ENCODE measurements at regions not wholly inside any gene's neighbourhood (a gene's known extent, or its start where the extent isn't known, plus 50 kb on each side); places are given as distances from the start of the nearest gene placed in this dataset.

GRCh38 chr7:431041-431440 lies 88.6 kb downstream of the PDGFA start:
- ATAC-seq (no peak), DNase-seq (ENCODE audit: low read depth, low spot score) (no peak)
- Histone ChIP-seq H4K20me1 (ENCODE audit: insufficient read depth) (no peaks in the 10 kb centered on the region), H3K4me3 (replicated peaks in 1 of 2; ENCODE audit: low read depth in 1 of 2, low read length in 2 of 2) (no peak overlapping the region), H3K27me3 (ENCODE audit: insufficient read depth, low read length) (no peaks in the 10 kb centered on the region), H3K9me2 (ENCODE audit: insufficient read depth) (no peaks in the 10 kb centered on the region), H3K79me2 (ENCODE audit: insufficient read depth, low read length) (no peaks in the 10 kb centered on the region), H3K36me3 (ENCODE audit: control insufficient read depth in 1 of 2, insufficient read depth in 2 of 2, low read length in 2 of 2) (no peaks in the 10 kb centered on the region), H3K9ac (ENCODE audit: low read length) (no peak overlapping the region), H3K4me1 (ENCODE audit: control insufficient read depth in 1 of 2, insufficient read depth in 2 of 2, low read length in 2 of 2) (peaks cover 2 to 7% of the 10 kb centered on the region in 2 experiments; a peak in 3 of 4 replicates), H3K9me3 (ENCODE audit: control insufficient read depth in 1 of 2, insufficient read depth in 1 of 2, low read depth in 1 of 2, low read length in 2 of 2) (no peaks in the 10 kb centered on the region), H3K4me2 (ENCODE audit: low read length) (no peak overlapping the region), H2AFZ (ENCODE audit: low read depth, low read length, poor library complexity, severe bottlenecking) (no peak overlapping the region), H3K27ac (ENCODE audit: low read depth, low read length) (no peak overlapping the region)
- RAD21 ChIA-PET (ENCODE audit: low non-redundant PET in 1 of 2, low total read pairs in 2 of 2, uncharacterized antibody in 2 of 2, unreplicated experiment in 2 of 2): no interaction called here
- BruUV-seq (replicated peaks): no TSS peak
- intact Hi-C loops (cut with micrococcal nuclease): no loop called here
- CTCF ChIA-PET: no interaction called here
- POLR2A ChIA-PET: no interaction called here
- TF ChIP-seq ZNF274 (IDR thresholded peaks at IDR 0.05; ENCODE audit: low read depth, low read length) (no peak), TCF7L2 (IDR thresholded peaks at IDR 0.05; ENCODE audit: borderline replicate concordance, extremely low read depth, insufficient read depth, insufficient read length) (no peak), POLR2A (IDR thresholded peaks at IDR 0.05; ENCODE audit: borderline replicate concordance, extremely low read depth, insufficient read depth, insufficient read length) (no peak), CTCF (IDR thresholded peaks at IDR 0.05 in 2 of 3, conservative IDR thresholded peaks at IDR 0.05 in 1 of 3; ENCODE audit: borderline replicate concordance in 1 of 3, insufficient read depth in 1 of 3, low read depth in 2 of 3, low read length in 2 of 3) (no peak), JUND (IDR thresholded peaks at IDR 0.05) (no peak), EGR1 (IDR thresholded peaks at IDR 0.05; ENCODE audit: low read depth) (no peak), ATF3 (IDR thresholded peaks at IDR 0.05) (no peak), SRF (IDR thresholded peaks at IDR 0.05; ENCODE audit: low read depth) (no peak), SIN3A (IDR thresholded peaks at IDR 0.05; ENCODE audit: low read depth) (no peak)

GRCh38 chr7:431658-432111 lies 88.0 kb downstream of the PDGFA start:
- DNase-seq (ENCODE audit: low read depth, low spot score) (no peak), ATAC-seq (no peak)
- no peaks in the 10 kb centered on the region for H3K79me2 ChIP-seq (ENCODE audit: insufficient read depth, low read length)
- no peak overlapping the region for H3K4me3 ChIP-seq (replicated peaks in 1 of 2; ENCODE audit: low read depth in 1 of 2, low read length in 2 of 2)
- ChIA-PET CTCF (no interaction called here), POLR2A (no interaction called here), RAD21 (ENCODE audit: low non-redundant PET in 1 of 2, low total read pairs in 2 of 2, uncharacterized antibody in 2 of 2, unreplicated experiment in 2 of 2) (no interaction called here)
- no peak overlapping the region for H3K9ac ChIP-seq (ENCODE audit: low read length)
- no peaks in the 10 kb centered on the region for H3K27me3 ChIP-seq (ENCODE audit: insufficient read depth, low read length)
- BruUV-seq (replicated peaks): no TSS peak
- no peak overlapping the region for H3K4me2 ChIP-seq (ENCODE audit: low read length)
- H2AFZ ChIP-seq (ENCODE audit: low read depth, low read length, poor library complexity, severe bottlenecking): no peak overlapping the region
- H3K4me1 ChIP-seq (ENCODE audit: control insufficient read depth in 1 of 2, insufficient read depth in 2 of 2, low read length in 2 of 2): peaks cover 2 to 13% of the 10 kb centered on the region in 2 experiments; a peak in 3 of 4 replicates
- no peaks in the 10 kb centered on the region for H3K9me2 ChIP-seq (ENCODE audit: insufficient read depth)
- intact Hi-C loops (cut with micrococcal nuclease): no loop called here
- no peaks in the 10 kb centered on the region for H4K20me1 ChIP-seq (ENCODE audit: insufficient read depth)
- H3K36me3 ChIP-seq (ENCODE audit: control insufficient read depth in 1 of 2, insufficient read depth in 2 of 2, low read length in 2 of 2): no peaks in the 10 kb centered on the region
- no peak overlapping the region for H3K27ac ChIP-seq (ENCODE audit: low read depth, low read length)
- H3K9me3 ChIP-seq (ENCODE audit: control insufficient read depth in 1 of 2, insufficient read depth in 1 of 2, low read depth in 1 of 2, low read length in 2 of 2): no peaks in the 10 kb centered on the region
- TF ChIP-seq ZBTB33 (IDR thresholded peaks at IDR 0.05; ENCODE audit: extremely low read depth, insufficient replicate concordance, low read length) (no peak), RAD21 (IDR thresholded peaks at IDR 0.05; ENCODE audit: low read depth) (no peak), REST (IDR thresholded peaks at IDR 0.05; ENCODE audit: low read depth) (no peak), POLR2AphosphoS5 (IDR thresholded peaks at IDR 0.05; ENCODE audit: low read depth, low read length) (no peak), TCF7L2 (IDR thresholded peaks at IDR 0.05; ENCODE audit: borderline replicate concordance, extremely low read depth, insufficient read depth, insufficient read length) (no peak)
